Astrocyte (in vitro differentiated cells and primary cell): ENCODE measurements at regions not wholly inside any gene's neighbourhood (a gene's known extent, or its start where the extent isn't known, plus 50 kb on each side); places are given as distances from the start of the nearest gene placed in this dataset.

Experiments
- EZH2 ChIP-seq: IDR thresholded peaks from 2 replicates; pipeline ENCODE4 v1.6.1; 2012; ENCODE audit warnings: mild to moderate bottlenecking, low read length, inconsistent platforms; ENCODE audit not compliant: insufficient read depth
- TF ChIP-seq, protein P1 (sequence below): IDR thresholded peaks from 2 replicates; pipeline ENCODE4 v1.5.1; 2011; ENCODE audit warnings: low read depth, mild to moderate bottlenecking, inconsistent platforms, low read length, moderate library complexity; ENCODE audit not compliant: insufficient read depth

DNA sequence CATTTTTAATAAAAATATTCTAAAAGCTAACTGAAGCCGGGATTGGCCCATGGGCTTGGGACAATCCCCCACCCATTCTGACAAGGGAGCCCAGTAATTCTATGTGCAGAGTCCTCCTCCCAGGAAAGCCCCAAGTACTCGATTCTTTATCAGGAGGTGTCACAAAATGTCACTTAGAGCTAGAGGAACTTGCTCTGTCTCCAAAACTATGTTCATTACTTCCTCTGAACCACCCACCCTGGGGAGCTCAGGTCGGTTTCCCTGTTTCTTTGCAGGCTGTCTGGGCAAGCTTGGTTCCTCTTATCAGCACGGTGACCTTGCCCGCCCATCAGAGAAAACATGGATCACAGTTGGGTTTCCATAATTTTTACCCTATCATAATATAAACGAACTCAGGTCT is 430.6 kb upstream of the ID2 start:
- TF ChIP-seq, protein P1, sequence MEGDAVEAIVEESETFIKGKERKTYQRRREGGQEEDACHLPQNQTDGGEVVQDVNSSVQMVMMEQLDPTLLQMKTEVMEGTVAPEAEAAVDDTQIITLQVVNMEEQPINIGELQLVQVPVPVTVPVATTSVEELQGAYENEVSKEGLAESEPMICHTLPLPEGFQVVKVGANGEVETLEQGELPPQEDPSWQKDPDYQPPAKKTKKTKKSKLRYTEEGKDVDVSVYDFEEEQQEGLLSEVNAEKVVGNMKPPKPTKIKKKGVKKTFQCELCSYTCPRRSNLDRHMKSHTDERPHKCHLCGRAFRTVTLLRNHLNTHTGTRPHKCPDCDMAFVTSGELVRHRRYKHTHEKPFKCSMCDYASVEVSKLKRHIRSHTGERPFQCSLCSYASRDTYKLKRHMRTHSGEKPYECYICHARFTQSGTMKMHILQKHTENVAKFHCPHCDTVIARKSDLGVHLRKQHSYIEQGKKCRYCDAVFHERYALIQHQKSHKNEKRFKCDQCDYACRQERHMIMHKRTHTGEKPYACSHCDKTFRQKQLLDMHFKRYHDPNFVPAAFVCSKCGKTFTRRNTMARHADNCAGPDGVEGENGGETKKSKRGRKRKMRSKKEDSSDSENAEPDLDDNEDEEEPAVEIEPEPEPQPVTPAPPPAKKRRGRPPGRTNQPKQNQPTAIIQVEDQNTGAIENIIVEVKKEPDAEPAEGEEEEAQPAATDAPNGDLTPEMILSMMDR = no peak
- no peak for TF ChIP-seq EZH2
